C4-2B (cell line): ENCODE measurements at regions not wholly inside any gene's neighbourhood (a gene's known extent, or its start where the extent isn't known, plus 50 kb on each side); places are given as distances from the start of the nearest gene placed in this dataset.

Experiments used
- ZFX ChIP-seq: fragments of 450-650 bp; IDR thresholded peaks from 2 replicates; pipeline ENCODE4 v1.6.1; 2017
- TF ChIP-seq, protein P1 (sequence below): fragments of 450-650 bp; conservative IDR thresholded peaks from 2 replicates; pipeline ENCODE4 v1.5.1; 2017; ENCODE audit warnings: mild to moderate bottlenecking

DNA sequence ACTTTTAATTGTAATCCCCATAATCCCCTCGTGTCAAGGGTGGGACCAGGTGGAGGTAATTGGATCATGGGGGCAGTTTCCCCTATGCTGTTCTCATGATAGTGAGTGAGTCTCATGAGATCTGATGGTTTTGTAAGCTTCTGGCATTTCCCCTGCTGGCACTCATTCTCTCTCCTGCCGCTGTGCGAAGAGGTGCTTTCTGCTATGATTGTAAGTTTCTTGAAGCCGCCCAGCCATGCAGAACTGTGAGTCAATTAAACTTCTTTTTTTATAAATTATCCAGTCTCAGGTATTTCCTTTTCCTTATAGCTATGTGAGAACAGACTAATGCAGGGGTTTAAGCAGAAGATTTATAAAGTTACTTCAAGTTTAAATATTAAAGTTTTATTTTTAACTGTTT lies 655.2 kb downstream of the EPHA4 start:
- TF ChIP-seq, protein P1, sequence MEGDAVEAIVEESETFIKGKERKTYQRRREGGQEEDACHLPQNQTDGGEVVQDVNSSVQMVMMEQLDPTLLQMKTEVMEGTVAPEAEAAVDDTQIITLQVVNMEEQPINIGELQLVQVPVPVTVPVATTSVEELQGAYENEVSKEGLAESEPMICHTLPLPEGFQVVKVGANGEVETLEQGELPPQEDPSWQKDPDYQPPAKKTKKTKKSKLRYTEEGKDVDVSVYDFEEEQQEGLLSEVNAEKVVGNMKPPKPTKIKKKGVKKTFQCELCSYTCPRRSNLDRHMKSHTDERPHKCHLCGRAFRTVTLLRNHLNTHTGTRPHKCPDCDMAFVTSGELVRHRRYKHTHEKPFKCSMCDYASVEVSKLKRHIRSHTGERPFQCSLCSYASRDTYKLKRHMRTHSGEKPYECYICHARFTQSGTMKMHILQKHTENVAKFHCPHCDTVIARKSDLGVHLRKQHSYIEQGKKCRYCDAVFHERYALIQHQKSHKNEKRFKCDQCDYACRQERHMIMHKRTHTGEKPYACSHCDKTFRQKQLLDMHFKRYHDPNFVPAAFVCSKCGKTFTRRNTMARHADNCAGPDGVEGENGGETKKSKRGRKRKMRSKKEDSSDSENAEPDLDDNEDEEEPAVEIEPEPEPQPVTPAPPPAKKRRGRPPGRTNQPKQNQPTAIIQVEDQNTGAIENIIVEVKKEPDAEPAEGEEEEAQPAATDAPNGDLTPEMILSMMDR, result no peak
- TF ChIP-seq ZFX, result no peak
